ENCODE measurements at regions not wholly inside any gene's neighbourhood (a gene's known extent, or its start where the extent isn't known, plus 50 kb on each side); places are given as distances from the start of the nearest gene placed in this dataset.

DNA sequence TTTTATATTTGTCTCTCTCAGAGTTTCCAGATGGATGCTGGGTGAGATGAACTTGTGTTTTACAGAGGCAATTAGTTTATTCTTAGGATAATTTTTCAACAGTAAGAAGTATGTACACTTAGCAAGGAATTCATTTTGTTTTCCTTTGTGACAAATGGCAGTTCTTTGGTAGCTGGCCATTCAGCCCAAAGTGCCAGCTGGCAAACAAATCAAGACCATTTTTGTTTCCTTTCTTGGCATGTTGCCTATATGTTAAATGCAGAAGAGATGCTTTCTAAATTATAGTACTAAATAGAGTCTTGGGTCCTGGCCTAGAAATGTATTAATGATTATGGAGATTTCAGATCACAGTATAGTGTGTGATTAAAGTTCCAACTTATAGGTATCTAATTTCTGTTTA is 337.1 kb downstream of the CNTNAP4 start:
- TF ChIP-seq, protein P1, sequence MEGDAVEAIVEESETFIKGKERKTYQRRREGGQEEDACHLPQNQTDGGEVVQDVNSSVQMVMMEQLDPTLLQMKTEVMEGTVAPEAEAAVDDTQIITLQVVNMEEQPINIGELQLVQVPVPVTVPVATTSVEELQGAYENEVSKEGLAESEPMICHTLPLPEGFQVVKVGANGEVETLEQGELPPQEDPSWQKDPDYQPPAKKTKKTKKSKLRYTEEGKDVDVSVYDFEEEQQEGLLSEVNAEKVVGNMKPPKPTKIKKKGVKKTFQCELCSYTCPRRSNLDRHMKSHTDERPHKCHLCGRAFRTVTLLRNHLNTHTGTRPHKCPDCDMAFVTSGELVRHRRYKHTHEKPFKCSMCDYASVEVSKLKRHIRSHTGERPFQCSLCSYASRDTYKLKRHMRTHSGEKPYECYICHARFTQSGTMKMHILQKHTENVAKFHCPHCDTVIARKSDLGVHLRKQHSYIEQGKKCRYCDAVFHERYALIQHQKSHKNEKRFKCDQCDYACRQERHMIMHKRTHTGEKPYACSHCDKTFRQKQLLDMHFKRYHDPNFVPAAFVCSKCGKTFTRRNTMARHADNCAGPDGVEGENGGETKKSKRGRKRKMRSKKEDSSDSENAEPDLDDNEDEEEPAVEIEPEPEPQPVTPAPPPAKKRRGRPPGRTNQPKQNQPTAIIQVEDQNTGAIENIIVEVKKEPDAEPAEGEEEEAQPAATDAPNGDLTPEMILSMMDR (IDR thresholded peaks at IDR 0.05), result no peak
- no peak for TF ChIP-seq POLR2A (IDR thresholded peaks at IDR 0.05; ENCODE audit: low read depth)
- no peak for TF ChIP-seq EP300 (IDR thresholded peaks at IDR 0.05)
- no peak for TF ChIP-seq POLR2AphosphoS5 (IDR thresholded peaks at IDR 0.05)
